GM18508 (cell line): ENCODE measurements at regions not wholly inside any gene's neighbourhood (a gene's known extent, or its start where the extent isn't known, plus 50 kb on each side); places are given as distances from the start of the nearest gene placed in this dataset.

ENCODE experiments used
- ATAC-seq: cut with Tn5 transposase; IDR thresholded peaks from one replicate; pipeline ENCODE4 v1.9.1; 2021; ENCODE audit warnings: moderate number of reproducible peaks; ENCODE audit not compliant: insufficient read depth, unreplicated experiment

- no peak for ATAC-seq
Measured at GRCh38 chr13:64339373-64340063, 2890.6 kb downstream of the PCDH9 start.

DNA sequence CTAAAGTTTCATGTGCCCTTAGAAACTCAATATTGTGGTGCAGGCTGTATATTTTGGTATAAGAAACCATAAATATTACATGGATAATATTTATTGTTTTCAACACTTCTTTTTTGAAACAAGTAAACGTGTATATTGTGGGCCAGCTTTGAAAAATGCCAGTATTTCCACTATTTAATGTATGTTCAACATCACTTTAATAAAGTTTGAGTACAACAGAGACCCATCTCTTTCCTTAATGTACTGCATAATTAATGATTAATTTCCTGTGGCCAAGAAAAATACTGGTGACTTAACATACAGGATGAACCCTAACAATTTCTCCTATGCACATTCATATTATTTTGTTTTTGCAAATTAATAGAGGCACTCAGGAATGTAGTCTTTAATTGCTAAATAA lies 2891.5 kb downstream of the PCDH9 start:
- ATAC-seq, result no peak

DNA sequence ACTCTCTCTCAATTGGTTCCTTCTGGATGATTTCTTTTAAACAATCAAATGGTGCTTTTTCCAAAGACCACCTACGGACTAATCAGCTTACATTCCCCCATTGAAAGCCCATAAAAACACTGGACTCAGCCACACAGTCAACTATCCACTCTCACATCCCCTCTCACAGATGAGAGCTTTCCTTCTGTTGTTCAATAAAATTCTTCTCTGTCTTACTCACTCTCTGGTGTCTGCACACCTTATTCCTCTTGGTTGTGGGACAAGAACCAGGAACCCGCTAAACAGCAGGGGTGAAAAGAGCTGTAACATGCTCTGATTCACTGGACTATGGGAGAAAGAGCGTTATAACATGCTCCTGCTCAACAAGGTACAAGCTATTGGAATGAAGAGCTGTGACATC lies 2896.2 kb downstream of the PCDH9 start:
- no peak for ATAC-seq

DNA sequence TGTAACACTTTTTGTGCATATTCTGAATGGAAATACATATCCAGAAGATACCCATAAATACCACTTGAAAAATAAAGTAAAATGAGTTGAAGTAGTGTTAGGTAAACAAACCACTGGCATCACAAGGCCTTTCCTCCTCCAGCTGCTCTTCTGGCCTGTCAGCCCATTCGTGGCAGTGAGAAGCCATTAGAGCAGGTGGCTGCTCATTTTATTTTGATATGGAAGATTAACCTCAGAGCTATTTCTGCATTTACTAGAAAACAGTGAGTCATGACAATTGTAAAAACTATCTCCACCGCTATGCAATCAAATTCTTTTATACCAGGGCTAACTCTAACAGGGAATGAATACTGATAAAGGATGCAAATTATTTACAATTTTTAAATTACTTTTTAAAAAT lies 2898.1 kb downstream of the PCDH9 start:
- ATAC-seq, result no peak

GRCh38 chr13:64327505-64328194 lies 2902.5 kb downstream of the PCDH9 start:
- no peak for ATAC-seq

- ATAC-seq, result no peak
Measured at GRCh38 chr13:64314331-64314730, 2898.7 kb upstream of the PCDH20 start.

GRCh38 chr13:64311948-64312347 lies 2896.3 kb upstream of the PCDH20 start:
- ATAC-seq, result no peak

- no peak for ATAC-seq
Measured at GRCh38 chr13:64311112-64311511, 2895.5 kb upstream of the PCDH20 start.

- ATAC-seq, result no peak
Measured at GRCh38 chr13:64305246-64305645, 2889.6 kb upstream of the PCDH20 start.

GRCh38 chr13:64300239-64300638 lies 2884.6 kb upstream of the PCDH20 start:
- ATAC-seq, result no peak

DNA sequence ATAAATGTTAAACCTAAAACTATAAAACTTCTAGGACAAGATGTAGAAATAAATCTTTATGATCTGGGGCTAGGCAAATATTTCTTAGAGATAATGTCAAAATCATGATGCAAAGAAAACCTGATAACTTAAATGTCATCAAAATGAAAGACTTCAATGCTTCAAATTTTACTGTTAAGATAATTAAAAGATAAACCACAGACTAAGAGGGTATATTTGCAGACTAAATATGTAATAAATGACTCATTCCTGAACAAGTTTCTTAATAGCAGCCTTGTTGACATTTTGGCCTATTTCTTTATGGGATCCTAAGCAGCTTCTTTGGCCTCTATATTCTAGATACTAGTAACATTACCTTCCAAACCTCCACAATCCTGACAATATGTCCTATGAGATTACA lies 2878.3 kb upstream of the PCDH20 start:
- ATAC-seq, result no peak

DNA sequence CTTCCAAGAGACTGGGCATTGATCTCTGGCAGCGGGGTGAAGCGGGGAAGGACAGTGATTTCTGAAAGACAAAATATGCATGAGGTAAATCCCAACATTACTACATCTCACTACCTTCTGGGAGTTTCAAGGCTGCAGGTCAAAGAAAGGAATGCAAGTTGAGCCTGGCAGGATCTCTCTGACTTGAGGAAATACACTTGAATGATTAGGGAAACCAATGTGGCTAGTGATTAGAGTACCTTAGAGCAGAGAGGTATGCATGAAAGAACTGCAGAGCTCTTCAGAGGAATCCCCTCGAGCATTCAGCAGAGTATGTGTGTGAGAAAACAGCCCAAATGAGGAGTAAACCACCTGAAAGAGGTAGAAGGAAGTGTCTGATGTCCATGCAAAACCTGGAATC lies 2874.1 kb upstream of the PCDH20 start:
- no peak for ATAC-seq

DNA sequence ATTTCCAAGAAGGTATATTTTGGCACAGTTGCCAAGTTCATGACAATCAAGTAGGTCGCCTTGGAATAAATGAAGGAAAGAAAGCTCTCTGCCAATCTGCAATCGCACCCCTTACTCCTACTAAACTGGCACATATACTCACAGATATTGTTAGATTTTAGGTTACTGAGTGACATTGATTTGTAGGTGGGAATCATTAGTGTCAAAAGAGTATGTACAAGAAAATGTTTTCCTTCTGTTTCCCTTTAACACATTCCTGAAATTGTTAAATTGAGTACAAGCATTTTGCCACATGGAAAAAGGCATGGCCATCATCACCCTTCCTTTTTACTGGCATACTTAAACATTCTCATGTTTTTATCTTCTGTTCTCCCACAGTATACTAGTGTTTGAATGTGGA lies 2868.3 kb upstream of the PCDH20 start:
- ATAC-seq, result no peak

GRCh38 chr13:64278493-64278892 lies 2862.8 kb upstream of the PCDH20 start:
- no peak for ATAC-seq

- no peak for ATAC-seq
Measured at GRCh38 chr13:64277097-64277496, 2861.4 kb upstream of the PCDH20 start.

DNA sequence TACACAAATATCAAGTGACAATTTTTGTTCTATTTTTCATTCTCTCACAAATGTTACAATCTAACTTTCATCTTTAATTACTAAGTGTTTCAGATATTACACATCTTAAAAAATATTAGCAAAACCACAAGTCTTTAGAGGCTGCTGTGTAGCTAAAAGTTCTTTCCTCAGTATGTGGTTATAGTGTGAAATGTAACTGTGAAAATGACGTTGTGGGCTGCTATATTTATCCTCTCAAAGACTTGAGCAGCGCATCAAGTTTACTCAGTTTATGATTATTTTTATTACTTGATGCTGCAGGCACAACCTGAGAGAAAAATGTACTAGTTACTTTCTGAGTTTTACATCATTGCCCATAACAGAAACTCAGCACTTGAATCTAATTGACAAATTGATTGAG lies 2860.6 kb upstream of the PCDH20 start:
- ATAC-seq, result no peak

GRCh38 chr13:64274481-64275217 lies 2859.0 kb upstream of the PCDH20 start:
- no peak for ATAC-seq

DNA sequence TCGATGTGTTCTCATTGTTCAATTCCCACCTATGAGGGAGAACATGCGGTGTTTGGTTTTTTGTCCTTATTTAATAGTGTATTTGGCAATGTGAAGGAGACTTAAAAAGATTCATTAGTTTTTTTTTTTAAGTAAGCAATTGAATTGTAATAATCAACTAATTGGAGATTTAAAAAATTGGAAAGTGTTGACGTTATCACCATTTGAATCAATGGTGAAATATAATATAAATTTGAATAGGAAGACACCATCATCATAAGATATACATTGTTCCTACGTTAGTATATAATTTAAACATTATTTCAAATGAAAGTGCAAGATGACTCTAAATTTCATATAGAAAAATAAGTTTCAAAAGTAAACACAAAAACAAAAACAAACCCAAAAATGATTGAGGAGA lies 2858.1 kb upstream of the PCDH20 start:
- no peak for ATAC-seq

- ATAC-seq, result no peak
Measured at GRCh38 chr13:64272681-64273080, 2857.0 kb upstream of the PCDH20 start.

GRCh38 chr13:64266024-64266423 lies 2850.4 kb upstream of the PCDH20 start:
- no peak for ATAC-seq

DNA sequence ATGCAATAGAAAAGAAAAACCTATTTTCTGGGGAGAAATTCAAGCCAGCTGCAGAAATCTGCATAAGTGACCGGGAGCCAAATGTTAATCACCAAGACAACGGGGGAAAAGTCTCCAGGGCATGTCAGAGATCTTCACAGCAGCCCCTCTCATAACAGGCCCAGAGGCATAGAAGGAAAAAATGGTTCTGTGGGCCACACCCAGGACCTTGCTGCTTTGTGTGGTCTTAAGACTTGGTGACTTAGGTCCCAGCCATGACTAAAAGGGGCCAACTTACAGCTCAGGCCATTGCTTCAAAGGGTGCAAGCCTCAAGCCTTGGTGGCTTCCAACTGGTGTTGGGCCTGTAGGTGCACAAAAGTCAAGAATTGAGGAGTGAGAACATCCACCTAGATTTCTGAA lies 2847.6 kb upstream of the PCDH20 start:
- ATAC-seq, result no peak
